HUDEP-2 (cell line): ENCODE measurements at regions not wholly inside any gene's neighbourhood (a gene's known extent, or its start where the extent isn't known, plus 50 kb on each side); places are given as distances from the start of the nearest gene placed in this dataset.

Source experiments
- DNase-seq, 76 experiments: peaks; one replicate each; lab custom pipeline; 2025; ENCODE audit not compliant: unreplicated experiment in 76 of 76; lab: John Stamatoyannopoulos, UW

DNA sequence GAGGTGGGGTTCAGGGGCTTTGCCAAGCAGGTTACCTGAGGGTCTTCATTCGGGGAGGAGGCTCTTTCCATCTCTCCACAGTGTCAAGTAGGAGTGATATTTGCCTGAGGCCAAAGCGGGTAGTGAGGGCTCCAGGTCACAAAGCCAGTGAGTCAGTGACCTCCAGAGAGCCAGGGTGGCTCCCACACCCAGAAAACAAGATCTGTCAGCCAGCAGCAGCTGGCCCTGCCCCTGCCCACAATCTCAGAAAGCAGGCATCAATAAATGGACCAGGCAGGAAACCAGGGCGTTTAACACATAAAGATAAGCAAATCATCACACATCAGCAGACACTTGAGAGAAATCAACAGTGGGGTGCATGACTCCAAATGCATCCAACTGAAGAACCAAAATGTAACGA is 250.8 kb downstream of the CDH26 start:
- DNase-seq = peak in 57 of 76 experiments; percentile 4 to 85 (median 53)

DNA sequence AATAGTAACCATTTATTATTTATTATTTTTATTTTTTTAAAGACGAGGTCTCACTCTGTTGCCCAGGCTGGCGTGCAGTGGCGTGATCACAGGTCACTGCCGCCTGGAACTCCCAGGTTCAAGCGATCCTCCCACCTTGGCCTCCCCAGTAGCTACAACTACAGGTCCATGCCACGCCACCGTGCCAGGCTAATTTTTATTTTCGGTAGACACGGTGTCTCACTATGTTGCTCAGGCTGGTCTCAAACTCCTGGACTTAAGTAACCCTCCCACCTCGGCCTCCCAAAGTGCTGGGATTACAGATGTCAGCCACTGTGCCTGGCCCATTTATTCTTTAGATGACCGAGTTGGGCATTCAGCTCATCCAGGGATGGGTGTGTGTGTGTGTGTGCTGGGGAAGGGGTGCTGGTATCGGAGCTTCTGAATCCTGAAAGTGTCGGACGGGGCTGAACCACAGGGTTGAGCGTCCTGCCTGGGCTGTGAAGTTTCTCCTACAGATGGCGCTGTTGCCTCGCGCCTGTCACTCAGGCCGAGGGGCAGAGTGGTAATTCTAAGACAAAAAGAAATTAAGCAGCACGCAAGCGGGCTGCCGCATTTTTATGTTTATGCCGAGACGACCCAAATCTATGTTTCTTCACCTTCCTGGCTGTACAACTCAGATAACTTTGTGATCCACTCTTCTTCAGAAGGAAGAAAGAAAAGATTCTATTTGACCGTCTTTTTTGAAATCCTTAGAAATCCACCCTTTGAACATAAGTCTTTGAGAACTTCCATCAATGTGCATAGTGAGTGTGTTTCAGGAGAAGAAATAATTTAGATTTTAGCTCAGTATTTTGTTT is 252.8 kb downstream of the CDH26 start:
- DNase-seq = peak in 50 of 76 experiments; percentile 5 to 68 (median 36)

DNA sequence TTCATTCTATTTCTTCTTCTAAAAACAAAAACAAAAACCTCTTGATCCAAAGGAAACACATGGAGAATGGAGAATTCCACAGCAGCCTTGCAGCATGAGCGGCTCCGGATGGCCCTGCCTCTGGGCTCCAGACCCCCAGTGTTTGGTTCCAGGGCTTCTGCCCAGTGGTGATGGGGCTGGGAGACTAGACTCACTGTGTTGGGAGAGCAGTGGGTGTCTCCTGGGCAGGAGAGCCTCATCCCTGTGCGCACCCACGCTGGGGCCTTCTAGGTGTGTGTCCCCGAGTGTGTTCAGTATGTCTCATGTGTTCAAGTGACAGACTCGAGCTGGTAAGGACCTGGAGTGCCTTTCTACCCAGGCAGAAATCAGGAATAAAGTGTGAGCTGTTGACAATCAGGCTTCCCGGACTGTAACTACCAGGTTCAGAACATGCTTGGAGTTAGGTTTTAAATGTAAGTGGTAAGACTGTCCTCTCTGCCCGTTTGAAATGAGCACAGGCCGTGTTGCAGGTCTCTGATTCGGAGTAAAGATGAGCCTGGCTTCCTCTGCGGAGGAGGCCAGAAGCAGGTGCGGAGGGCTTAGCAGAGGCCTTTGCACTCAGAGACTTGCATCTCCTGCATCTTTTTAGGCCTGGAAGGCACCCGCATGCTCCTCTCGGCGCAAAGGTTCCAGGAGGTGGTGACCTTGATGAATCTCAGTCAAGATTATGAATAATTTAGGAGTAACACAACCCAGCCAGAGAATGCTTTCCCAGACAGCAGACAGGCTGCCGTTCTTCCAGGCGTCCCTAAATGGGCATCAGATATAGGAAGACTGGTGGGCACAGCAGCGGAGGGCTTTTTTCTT is 253.6 kb downstream of the CDH26 start:
- DNase-seq = no peak

DNA sequence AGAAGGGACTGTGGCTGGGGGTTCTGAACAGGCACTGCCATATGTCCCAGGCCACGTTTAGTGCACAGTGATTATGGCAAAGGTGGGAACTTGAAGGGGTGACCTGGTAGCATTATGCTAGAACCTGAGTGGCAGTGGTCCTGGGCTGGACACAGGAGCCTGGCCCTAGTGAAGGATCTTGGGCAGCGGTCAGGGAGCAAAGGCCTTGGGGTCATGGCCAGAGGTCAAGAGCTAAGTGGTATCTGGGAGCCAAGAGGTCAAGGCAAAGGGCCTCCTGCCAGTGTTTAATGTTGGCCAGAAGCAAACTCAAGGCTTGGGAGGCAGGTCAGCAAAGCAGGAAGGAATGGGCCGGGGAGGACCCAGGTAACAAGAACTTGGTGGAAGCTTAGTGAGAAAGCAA is 254.5 kb downstream of the CDH26 start:
- no peak for DNase-seq

DNA sequence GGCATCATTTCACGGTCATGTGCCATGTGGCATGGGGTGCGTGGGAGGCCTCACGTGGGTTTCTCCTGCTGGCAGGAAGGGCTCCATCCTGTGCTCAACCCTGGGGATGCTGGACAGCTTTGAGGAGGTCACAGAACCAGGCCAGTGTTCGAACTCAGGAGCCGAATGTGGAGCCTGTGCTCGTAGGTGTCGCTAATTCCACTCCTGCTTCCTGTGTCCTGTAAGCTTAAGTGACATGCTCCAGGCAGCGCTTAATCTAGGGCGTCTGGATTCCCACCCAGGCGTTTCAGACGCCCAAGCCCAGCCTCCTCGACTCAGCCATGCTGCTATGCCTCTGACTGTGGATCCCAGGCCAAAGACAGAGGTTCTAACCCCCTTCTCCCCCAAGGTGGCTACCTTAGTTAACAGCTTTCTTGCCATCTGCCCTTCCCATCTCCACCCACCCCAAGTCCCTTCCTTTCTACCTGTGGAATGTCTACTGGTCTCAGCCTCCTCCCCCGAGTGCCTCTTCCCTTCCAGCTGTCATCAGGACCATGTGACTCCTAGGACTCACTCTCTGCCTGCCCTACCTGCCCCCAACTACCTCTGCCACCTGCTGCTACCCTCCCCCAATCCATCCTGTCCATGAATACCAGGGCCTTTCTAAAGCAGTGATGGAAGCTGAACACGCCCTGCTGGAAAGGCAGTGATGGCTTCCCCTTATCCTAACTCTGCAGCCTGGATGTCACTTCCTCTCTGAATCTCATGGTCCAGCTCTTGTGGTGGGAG is 255.1 kb downstream of the CDH26 start:
- no peak for DNase-seq

DNA sequence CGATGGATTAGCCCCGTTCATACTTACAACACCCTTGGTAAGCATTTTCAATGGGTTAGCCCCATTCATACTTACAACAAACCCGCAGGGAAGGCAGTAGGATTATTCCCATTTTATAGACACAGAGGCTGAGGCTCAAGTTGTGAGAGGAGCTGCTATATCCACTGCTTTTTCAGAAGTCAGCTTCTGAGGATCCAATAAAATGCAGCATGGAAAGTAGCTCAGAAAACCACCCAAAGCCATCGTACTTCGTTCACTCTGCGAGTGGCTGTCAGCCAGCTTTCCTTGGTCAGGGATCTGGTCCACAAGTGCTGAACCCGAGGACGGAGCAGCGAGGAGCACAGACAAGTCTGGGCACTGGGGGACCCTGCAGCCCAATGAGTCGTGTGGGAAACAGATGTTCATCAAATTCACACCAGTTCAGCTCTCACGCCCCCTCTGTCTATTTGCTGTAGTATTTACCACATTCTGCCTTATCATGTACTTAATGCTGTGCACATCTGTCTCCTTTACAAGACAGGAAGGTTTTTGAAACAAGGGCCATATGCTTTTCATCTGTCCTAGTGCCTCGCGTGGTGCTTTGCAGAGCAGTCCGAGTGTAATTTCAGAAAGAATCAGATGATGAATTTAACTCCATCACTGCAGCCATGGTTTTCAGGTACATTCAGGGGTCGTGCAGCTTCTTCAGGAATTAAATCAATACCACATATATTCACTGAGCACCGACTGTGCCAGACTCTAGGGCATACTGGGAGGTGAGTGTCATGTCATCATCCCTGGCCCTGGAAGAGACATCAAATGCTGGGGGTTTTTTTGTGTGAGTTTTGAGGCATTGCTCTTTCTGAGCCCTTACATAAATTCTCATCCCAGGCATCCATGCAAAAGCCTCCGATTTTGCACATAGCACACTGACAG is 256.9 kb downstream of the CDH26 start:
- no peak for DNase-seq

DNA sequence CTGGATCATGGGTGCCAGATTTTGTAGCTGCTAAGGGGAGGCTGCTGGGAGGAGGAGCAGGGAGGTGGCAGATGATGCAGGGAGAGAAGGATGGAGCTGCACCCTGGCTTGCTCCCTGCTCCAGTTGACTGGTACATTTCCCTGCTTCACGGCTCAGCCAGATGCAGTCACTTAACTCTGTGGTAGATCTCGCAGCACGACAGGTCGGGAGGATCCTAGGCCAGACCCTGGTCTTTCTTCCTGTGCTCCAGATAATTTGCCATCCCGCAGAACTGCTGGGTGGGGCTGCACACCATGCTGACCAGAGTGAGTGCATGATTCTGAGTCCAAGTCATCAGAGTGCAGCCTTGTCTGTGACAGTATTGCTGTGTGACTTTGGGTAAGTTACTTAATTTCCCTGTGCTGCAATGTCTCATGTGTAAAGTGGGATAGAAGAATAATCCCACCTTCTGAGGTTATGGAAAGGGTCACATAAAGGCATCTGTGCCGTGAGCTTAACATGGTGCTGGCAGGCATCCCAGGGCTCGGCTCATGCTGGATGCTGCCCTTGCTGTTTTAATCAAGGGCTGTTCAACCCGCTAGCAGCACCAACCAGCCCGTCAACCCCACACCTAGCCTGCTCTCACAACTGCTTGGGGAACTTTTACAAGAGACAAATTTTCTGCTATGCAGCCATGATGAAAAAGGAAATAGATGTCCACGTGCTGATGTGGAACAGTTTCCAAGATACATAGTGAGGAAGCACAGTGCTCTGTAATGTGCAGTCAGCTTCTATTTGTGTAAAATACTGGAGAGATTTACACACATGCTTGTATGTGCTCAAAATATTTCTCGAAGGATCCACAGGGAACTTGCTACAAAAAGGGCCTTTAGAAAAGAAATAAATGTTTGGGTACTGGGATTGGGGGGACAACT is 257.9 kb downstream of the CDH26 start:
- no peak for DNase-seq

DNA sequence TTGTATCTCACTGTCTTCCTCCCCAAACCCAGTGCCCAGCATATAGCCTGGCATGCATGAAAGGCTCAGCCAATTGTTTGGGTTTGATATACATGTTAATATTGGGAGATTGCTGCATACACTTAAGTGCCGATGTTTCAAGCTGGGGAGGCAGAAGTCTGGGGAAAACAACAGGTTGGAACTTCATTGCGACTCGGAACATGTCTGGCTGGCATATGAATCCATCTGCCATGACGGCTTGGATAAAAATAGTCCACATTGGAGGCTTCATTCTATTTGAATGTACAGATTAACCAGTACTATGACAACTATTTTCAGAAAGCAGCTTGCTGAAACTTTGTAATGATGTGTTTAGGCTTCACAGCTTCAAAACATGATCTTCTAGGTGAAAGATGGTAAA is 261.0 kb downstream of the CDH26 start:
- DNase-seq = no peak

DNA sequence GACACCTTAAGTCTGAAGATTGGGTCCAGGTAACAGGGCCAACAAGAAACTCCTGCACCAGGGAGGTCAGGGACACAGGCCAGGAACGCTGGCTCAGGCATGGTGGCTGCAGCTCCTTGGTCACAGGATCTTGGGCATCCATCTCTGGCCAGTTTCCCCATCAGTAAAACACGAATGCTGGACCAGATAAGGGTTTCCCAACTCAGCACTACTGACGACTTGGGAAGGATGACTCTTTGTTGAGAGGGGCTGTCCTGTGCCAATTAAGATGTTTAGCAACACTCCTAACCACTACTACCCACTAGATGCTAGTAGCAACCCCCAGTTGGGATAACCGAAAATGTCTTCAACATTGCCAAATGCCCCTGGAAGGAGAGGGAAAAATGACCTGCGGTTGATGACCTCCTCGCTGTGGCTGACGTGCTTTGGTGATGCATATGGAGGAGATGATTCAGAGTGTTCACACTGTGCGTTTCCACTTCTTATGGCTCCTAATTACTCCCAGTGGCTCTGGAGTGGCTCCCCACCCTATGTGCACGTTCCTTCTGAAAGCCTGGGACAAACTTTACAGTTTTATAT is 261.9 kb downstream of the CDH26 start:
- no peak for DNase-seq

DNA sequence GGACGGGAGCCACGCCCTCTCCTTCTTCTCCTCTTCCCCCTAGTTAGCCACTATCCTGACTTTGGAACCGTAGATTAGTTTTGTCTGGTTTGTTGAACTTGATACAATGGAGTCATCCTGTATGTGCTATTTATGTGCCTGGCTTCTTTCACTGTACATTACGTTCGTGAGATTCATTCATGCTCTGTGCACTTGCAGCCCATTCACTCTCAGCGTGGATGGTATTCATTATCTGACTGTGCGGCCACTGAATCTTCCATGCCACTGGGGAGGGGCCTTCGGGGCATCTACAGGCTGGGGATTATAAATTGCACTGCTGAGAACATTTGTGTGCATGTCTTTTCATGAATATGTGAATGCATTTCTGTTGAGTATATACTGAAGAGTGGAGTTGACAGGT is 262.5 kb downstream of the CDH26 start:
- DNase-seq = no peak

DNA sequence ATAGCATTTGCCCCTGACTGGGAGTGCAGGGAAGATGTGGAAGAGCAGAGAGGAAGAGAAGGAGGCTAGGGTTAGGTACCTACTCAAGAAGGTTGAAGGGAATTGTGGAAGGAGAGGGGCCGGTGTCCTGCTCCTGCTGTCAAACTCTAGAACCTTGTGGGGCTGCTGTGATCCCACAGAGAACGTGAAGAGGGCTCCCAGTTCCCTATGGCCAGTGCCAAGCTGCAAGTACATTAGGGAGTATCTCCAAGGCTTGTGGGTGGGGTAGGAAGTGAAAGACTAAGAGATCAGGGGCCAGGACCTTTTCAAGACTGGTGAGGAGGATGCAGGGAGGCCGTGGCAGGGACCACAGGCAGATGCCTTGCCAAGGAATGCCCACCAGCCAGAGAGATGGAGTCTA is 263.4 kb downstream of the CDH26 start:
- DNase-seq = no peak

DNA sequence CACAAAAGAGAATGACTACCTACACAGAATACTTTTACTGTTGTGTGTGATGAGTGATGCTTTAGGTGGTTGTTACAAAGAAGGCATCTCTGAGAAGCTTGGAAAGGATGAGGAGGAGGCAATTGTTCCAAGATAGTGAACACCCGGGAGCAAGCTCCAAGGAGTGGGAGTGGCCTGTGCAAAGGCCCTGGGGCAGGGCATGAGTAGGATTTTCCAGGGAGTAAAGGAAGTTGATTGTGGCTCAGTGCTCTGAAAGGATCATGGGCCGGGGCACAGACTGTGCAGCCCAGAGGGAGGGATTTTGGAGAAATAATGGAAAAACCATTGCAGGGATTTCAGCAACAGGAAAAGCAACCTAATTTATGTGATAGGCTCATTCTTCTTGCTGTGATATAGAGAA is 264.3 kb downstream of the CDH26 start:
- DNase-seq = no peak

DNA sequence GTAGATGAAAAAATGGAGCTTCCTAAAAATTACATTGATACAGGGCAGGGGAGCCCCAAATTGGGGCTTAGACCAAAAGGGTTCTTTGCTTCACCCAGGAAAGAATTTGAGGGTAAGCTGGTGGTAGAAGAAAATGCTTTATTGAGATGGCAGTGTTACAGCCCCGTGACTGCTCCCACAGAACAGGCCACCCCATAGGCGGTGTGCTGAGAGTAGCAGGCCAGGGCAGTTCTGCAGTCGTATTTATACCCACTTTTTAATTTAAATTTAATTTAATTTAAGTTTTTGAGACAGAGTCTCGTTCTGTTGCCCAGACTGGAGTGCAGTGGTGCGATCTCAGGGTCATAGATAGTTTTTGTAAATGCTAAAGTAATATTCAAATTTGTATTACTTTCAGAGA is 265.0 kb downstream of the CDH26 start:
- DNase-seq = no peak

DNA sequence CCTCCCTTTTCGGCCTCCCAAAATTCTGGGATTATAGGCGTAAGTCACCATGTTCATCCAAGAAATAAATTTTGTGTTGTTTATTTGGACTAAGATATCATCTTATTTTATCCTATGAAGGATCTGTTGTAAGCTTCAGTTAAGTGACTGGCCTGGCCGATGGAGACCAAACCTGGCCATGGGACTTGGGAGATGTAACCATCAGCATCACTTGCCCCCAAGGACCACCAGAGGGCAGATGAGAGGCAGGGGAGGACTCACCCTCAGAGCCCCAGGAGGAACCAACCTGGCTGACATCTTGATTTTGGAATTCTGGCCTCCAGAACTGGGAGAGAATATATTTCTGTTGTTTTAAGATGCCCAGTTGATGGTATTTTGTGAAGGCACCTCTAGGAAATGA is 266.7 kb downstream of the CDH26 start:
- DNase-seq = peak in 18 of 76 experiments; percentile 1 to 35 (median 7)

DNA sequence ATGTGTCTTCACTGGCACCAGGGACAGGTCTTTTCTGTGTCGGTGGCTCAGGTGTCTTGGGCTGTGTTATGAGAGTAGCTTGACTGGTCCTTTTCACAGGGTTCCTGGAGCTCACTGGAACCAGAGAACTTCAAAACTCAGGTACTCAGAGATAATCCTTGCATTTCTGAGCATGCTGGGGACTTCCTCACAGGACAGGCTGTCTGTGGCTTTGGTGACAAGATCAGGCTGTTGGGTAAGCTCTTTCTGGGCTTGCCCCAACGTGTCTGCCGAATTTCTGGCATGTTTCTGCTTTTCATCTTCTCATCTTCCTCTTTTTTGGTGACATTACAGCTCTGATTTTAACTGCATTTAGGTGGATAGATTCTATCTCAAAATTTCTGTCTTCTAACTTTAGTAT is 270.0 kb downstream of the CDH26 start:
- no peak for DNase-seq

DNA sequence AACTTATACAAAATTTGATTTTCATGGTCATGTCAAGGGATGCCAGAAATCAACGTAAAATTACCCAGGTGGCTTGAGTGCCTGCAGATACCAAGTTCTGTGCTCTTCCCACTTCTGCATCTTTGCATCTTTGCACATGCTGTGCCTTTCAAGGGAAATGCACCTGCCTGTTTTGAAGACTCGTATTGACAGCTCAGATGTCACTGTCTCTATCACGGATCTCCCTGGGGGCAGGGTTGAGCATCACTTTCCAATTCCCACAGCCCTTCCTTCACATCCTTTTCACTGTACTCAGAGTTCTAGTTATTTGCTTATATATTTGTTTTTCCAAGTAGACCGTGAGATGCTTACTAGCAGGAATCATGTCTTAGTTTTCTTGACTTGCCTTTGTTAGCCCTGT is 274.2 kb downstream of the CDH26 start:
- DNase-seq = no peak

DNA sequence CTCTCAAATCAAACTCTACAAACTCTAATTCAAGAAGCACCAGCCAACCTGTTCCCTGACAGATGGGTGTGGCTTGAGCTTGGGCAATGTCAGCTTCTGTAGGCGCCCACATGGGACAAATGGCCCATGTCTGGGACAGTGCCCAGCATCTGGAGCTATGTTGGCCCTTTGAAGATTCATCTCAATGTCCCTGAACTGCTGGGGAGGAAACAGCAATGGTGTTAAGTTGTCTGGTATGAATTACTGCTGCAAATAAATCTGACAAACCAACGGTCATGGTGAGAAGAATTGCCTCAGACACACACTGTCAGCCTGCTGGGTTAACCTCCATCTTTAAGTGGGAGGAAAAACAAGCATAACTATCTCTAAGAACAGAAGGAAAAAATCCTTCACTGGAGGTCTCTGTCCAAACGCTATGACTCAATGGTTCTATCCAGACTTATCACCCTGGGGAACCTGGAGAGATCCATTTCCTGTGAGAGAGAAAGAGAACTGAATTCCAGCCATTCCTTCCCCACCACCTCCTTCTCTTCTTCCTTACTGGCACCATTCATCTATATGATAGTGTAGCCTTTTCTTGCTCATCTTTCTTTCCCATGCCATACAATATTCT is 274.9 kb downstream of the CDH26 start:
- no peak for DNase-seq

DNA sequence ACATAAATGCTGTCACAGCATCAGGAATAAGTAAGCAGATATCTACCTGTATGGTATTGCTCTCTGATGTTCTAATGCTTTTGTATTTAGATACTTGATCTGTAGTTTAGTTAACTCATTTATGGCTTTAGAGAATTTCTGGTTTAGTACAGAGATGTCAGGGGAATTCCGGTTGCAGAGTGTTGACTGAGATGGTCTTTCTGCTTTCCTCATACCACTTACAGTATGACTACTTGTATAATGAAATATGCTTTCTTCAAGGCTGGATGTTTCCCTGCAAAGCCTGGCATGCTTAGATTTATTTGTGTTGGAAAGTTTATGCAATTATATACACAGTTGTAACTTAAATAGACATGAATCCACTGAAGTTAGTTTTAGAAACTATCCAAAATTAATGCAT is 278.4 kb downstream of the CDH26 start:
- DNase-seq = no peak
